Adipocyte (in vitro differentiated cells): ENCODE measurements at regions not wholly inside any gene's neighbourhood (a gene's known extent, or its start where the extent isn't known, plus 50 kb on each side); places are given as distances from the start of the nearest gene placed in this dataset.

ENCODE experiments used
- DNase-seq: peaks from one replicate; pipeline ENCODE4 v3.0.0-alpha.2; 2015; ENCODE audit warnings: low read depth
- H3K27me3 ChIP-seq: replicated peaks from 2 replicates; pipeline ENCODE4 v1.7.0; 2013; ENCODE audit warnings: mild to moderate bottlenecking, low read length, moderate library complexity; ENCODE audit not compliant: control insufficient read depth, insufficient read depth
- H3K36me3 ChIP-seq: 2 replicates; pipeline ENCODE4 v1.7.0; 2013; ENCODE audit warnings: low read length, mild to moderate bottlenecking, moderate library complexity; ENCODE audit not compliant: control insufficient read depth, insufficient read depth, severe bottlenecking
- H3K4me1 ChIP-seq: 2 replicates; pipeline ENCODE4 v1.7.0; 2013; ENCODE audit warnings: mild to moderate bottlenecking, low read length, moderate library complexity; ENCODE audit not compliant: control insufficient read depth, insufficient read depth
- H3K4me3 ChIP-seq: 2 replicates; pipeline ENCODE4 v1.7.0; 2013; ENCODE audit warnings: mild to moderate bottlenecking, low read length, moderate library complexity
- H3K9ac ChIP-seq: 2 replicates; pipeline ENCODE4 v1.7.0; 2013; ENCODE audit warnings: mild to moderate bottlenecking, low read length, moderate library complexity
- H3K9me3 ChIP-seq: 2 replicates; pipeline ENCODE4 v1.7.0; 2013; ENCODE audit warnings: mild to moderate bottlenecking, low read length, moderate library complexity; ENCODE audit not compliant: control insufficient read depth

DNA sequence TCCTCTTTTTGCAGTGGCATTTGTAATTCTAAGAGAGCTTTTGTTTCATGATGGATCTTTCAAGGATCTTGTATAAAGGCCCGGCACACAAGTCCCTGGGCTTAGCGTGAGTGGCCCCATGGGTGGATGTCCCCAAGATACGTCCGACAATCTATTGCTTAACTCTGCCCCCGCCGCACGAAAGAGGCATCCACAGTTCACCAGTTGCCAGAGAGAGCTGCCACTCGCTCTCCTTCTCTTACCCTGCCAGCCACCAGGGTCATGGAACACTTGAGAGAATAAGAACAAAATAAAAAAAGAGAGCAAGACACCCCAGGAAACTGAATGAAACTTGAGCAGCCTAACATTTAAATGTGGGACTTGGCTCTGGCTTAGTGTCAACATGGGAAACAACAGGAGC is 92.3 kb downstream of the CTAGE1 start:
- DNase-seq, result no peak
- Histone ChIP-seq H3K27me3 (peaks cover 1% of the 10 kb centered on the region), H3K4me1 (peaks cover 19% of the 10 kb centered on the region), H3K9ac (no peak overlapping the region), H3K4me3 (no peak overlapping the region), H3K36me3 (no peaks in the 10 kb centered on the region), H3K9me3 (no peaks in the 10 kb centered on the region)

DNA sequence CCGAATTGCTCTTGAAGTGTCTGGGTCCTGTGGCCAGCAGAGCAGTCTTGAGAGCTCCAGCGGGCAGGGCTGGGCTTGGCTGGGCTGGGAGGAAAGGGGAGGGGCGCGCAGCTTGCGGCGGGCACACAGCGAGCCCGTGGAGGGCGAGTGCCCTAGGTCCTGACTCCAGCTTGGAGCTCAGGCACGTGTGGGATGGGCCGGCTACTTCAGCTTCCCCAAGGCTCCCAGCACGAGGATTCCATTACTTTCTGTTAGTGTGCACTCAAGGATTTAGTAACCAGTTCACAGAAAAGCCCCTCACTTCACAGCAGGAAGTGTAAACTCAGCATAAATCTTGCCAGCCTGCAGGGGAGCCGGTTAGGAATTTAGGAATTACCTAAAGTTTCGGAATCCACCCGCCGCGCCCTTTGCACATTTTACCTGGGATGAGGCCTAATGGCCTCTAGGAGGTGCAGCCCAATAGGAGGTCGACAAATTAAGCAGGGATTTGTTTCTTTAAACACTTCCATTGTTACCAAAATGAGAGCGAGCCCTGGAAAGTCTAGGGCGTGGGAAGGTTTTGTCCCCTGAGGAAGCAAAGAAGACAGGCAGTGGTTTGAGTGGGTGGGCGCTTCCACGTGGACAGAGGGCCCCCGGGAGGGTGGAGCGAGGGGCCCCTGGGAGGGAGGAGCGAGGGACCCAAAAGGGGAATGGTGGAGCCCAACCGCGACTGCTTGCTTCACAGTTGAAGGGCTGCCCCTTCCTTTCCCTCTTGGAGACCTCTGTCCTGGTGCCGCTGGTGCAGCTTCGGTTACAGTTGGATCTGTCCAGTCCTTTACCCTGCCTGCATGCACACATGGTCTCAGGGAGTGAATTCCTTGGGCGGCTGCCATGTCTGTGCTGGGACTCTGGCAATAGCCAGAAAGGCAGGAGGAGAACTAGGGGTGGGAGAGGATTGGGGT is 93.3 kb downstream of the CTAGE1 start:
- Histone ChIP-seq H3K36me3 (no peaks in the 10 kb centered on the region), H3K4me3 (peak overlapping the region; percentile 27), H3K9me3 (no peaks in the 10 kb centered on the region), H3K4me1 (peaks cover 19% of the 10 kb centered on the region), H3K27me3 (no peaks in the 10 kb centered on the region), H3K9ac (no peak overlapping the region)
- DNase-seq, result no peak

DNA sequence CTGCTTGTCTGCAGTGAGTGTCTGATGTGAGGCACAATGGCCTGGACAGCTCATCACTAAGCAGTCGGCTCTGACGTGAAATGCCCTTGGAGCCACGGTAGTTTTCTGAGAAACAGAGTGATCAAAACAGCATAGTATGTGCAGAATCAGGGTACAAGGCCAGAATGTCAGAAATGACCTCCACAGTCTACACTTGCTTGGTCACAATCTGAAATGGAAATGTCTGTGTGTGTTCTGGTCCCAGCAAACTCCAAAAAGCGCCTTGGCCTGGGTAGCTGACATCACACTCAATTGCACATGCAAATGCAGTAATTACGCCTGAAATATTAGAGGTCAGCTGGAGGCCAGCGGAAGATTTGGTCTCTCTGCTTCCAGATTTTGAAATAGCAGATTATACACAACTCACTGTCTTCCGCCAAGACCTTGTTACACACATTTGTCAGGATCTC is 95.4 kb downstream of the CTAGE1 start:
- Histone ChIP-seq H3K27me3 (no peaks in the 10 kb centered on the region), H3K4me1 (peaks cover 26% of the 10 kb centered on the region), H3K9ac (no peak overlapping the region), H3K9me3 (no peaks in the 10 kb centered on the region), H3K36me3 (no peaks in the 10 kb centered on the region), H3K4me3 (no peak overlapping the region)
- no peak for DNase-seq

DNA sequence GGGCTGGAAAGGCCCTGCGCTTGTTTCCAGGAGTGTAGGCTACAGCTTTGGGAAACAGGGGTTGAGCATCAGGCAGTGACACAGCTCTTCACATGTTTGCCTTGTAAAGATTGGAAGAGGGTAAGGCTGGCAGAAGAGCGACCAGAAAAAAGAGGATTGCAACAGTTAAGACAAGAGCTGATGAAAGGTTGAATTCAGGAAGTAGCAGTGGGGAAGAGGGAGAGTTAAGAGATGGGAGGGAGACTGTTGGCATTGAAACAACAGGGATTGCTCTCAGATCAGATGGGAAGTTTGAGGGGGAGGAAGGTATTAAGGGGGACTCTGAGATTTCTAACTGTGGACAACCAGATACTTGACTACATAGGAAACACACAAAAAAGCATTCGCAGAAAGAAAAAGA is 96.9 kb downstream of the CTAGE1 start:
- Histone ChIP-seq H3K4me3 (no peak overlapping the region), H3K9me3 (no peaks in the 10 kb centered on the region), H3K27me3 (no peaks in the 10 kb centered on the region), H3K4me1 (peaks cover 26% of the 10 kb centered on the region), H3K9ac (no peak overlapping the region), H3K36me3 (no peaks in the 10 kb centered on the region)
- DNase-seq, result no peak

DNA sequence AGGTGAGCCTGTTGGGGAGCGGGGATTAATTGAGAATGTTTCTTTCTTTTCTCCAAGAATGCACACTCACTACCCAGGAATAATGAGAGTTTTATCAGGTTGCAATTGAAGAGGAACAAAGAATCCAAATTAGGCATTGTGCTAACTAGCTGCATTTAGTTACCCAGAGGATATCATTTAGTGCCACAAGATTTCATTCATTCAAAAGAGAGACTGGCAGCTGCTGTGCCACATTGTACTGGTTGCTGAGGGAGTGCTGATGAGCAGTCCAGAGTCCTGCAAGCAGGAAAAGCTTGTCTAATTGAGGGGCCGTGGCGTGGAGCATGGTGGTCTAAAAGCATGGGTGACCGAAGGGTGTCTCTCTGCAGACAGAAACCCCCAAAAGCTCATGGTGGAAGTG is 97.6 kb downstream of the CTAGE1 start:
- DNase-seq, result no peak
- no peaks in the 10 kb centered on the region for H3K9me3 ChIP-seq
- H3K27me3 ChIP-seq, result no peaks in the 10 kb centered on the region
- peaks cover 28% of the 10 kb centered on the region for H3K4me1 ChIP-seq
- H3K4me3 ChIP-seq, result no peak overlapping the region
- no peaks in the 10 kb centered on the region for H3K36me3 ChIP-seq
- H3K9ac ChIP-seq, result no peak overlapping the region

DNA sequence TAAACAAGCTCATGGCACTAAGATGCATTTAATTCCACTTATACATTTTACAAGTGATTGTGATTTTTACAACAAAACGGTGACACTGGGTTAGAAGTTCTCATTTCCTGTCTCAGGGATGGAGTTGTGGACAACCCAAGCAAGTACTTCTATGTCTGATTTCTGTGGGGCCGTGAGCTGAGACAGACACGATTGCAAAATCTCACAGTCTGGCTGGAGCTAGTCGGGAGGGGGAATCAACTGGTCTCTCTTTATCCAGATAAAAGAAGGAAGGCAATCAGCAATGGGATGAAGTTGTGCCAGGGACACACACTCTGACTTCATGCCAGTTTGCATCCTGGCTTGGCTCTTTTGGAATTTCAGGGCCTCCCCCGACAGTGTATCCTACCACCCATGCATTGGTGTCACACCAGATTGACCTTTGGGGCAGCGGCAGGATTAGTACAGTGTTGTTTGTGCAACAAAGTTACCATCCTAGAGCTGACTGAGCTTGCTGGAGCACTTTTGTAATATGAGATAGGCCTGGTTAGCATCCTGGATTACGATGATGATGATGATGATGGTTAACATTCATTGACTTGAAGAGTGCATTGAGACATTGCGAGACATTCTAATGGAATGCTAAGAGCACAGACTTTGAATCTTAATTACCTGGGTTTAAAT is 98.8 kb downstream of the CTAGE1 start:
- H3K4me3 ChIP-seq, result no peak overlapping the region
- no peaks in the 10 kb centered on the region for H3K36me3 ChIP-seq
- no peaks in the 10 kb centered on the region for H3K27me3 ChIP-seq
- H3K9ac ChIP-seq, result no peak overlapping the region
- H3K9me3 ChIP-seq, result no peaks in the 10 kb centered on the region
- no peak for DNase-seq
- H3K4me1 ChIP-seq, result peaks cover 34% of the 10 kb centered on the region

DNA sequence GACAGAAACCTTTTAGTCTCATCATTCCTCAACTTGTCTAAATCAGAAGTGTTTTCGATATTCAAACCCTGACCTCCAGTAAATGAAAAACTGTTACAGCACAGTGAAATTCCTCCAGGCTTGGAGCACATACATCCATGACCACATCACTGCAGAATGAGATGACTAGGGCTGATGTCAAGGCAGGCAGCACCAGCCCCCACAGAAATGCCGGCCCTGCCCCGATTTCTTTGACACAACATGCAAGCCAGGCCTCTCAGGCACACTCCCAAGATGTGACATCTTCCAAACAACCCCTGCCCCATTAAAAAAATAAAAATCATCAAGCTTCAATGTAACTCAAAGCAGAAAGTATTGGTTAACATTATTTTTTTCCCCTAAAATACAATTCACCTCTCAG is 103.3 kb downstream of the CTAGE1 start:
- Histone ChIP-seq H3K4me1 (peaks cover 26% of the 10 kb centered on the region), H3K27me3 (no peaks in the 10 kb centered on the region), H3K36me3 (no peaks in the 10 kb centered on the region), H3K4me3 (peak overlapping the region; percentile 55), H3K9ac (peak overlapping the region; percentile 45), H3K9me3 (no peaks in the 10 kb centered on the region)
- peak; percentile 89 for DNase-seq

DNA sequence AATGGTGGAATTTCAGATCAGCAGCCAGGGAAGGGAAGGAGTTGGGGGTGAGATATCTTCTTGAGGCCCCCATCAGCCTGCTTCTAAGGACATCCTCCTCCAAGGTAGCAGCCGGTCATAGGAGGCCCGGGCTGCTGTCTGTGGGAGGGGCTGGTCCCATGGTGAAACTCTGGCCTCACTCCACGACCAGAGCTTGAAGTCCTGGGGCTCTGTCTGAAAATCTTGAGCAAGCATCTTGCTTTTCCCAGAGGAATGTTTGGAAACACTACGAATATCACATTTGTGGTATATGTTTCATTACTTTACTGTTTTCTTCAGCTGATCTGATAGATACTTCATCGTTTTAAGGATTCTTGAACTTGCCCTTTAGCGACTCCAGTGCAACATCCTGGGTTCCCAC is 103.7 kb downstream of the CTAGE1 start:
- Histone ChIP-seq H3K4me1 (peaks cover 26% of the 10 kb centered on the region), H3K9ac (peak overlapping the region; percentile 45), H3K9me3 (no peaks in the 10 kb centered on the region), H3K36me3 (no peaks in the 10 kb centered on the region), H3K27me3 (no peaks in the 10 kb centered on the region), H3K4me3 (peak overlapping the region; percentile 55)
- peak; percentile 72 for DNase-seq

DNA sequence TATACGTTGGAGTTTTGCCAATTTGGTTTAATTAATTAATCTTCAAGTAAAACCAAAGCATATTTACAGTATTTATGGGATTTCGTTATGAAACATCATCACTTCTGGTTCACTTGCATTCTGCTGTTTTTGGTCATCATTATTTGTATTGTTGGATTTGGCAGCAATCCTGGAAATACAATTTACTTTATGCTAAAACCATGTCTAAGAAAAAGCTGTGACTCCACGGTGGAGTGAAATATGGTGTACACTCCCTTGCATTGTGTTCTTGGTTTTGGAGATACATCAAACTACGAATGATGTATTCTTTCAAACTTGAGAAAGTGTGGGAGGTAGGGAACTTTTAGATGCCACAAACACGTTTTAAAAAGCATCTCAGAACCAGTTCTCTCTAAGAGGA is 106.4 kb downstream of the CTAGE1 start:
- Histone ChIP-seq H3K4me1 (peaks cover 19% of the 10 kb centered on the region), H3K27me3 (no peaks in the 10 kb centered on the region)

DNA sequence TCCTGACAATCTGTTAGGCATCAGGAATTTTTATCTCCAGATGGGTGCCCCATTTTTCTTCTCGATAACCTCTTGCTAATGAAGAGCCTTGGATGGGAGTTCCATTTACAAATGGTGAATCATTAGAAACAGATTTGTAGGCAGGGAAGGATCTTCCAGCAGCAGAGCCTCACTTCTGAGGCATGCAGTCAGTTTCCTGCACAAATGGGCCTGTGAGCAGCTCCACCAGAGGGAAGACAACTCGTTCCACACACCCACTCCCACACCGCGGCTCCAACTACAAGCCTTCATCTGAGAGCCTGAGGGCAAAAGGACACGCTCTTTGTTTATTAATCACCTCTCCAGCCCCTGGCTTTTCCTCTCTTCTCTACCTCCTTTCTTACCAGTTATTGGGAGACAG is 108.5 kb downstream of the CTAGE1 start:
- peak; percentile 46 for DNase-seq

More for the DNA sequence above, 106.4 kb downstream of the CTAGE1 start:
- H3K9ac ChIP-seq, result no peak overlapping the region
- DNase-seq, result peak; percentile 74
- H3K36me3 ChIP-seq, result no peaks in the 10 kb centered on the region
- no peak overlapping the region for H3K4me3 ChIP-seq
- no peaks in the 10 kb centered on the region for H3K9me3 ChIP-seq

DNA sequence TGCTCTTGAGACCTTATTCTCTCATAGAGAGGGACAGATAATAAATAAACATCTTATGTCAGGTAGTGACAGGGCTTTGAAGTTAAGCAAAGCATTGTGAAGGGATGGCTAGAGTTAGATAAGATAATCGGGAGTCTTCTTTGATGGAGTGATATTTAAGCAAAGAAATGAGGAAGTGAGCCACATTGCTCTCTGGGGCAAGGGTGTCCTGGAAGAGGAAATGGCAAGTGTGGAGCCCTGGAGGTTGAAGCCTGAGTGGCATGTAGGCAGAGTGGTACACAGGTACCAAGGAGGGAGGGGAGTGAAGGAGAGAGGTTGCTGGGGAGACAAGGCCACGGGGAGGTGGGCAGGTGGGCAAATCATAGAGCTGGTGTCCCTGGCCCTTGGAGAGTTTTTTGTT is 110.2 kb downstream of the CTAGE1 start:
- no peaks in the 10 kb centered on the region for H3K36me3 ChIP-seq
- H3K4me1 ChIP-seq, result no peaks in the 10 kb centered on the region
- DNase-seq, result no peak
- H3K4me3 ChIP-seq, result no peak overlapping the region
- no peaks in the 10 kb centered on the region for H3K27me3 ChIP-seq
- H3K9ac ChIP-seq, result no peak overlapping the region
- H3K9me3 ChIP-seq, result no peaks in the 10 kb centered on the region

More for the DNA sequence above, 108.5 kb downstream of the CTAGE1 start:
- Histone ChIP-seq H3K36me3 (no peaks in the 10 kb centered on the region), H3K9ac (no peak overlapping the region), H3K4me3 (no peak overlapping the region), H3K9me3 (no peaks in the 10 kb centered on the region), H3K4me1 (peaks cover 7% of the 10 kb centered on the region), H3K27me3 (no peaks in the 10 kb centered on the region)
